GM20431 (cell line): ENCODE measurements at regions not wholly inside any gene's neighbourhood (a gene's known extent, or its start where the extent isn't known, plus 50 kb on each side); places are given as distances from the start of the nearest gene placed in this dataset.

Experiments
- in situ Hi-C: fragments of 300-500 bp; cut with MseI, MboI; formaldehyde crosslinking; loops from one replicate; pipeline ENCODE4 v1.15.0; 2020; ENCODE audit warnings: low sequenced_read_pairs; ENCODE audit not compliant: unreplicated experiment

GRCh38 chr11:129590030-129590752 is 214.5 kb downstream of the BARX2 start:
- in situ Hi-C loops = no loop called here

DNA sequence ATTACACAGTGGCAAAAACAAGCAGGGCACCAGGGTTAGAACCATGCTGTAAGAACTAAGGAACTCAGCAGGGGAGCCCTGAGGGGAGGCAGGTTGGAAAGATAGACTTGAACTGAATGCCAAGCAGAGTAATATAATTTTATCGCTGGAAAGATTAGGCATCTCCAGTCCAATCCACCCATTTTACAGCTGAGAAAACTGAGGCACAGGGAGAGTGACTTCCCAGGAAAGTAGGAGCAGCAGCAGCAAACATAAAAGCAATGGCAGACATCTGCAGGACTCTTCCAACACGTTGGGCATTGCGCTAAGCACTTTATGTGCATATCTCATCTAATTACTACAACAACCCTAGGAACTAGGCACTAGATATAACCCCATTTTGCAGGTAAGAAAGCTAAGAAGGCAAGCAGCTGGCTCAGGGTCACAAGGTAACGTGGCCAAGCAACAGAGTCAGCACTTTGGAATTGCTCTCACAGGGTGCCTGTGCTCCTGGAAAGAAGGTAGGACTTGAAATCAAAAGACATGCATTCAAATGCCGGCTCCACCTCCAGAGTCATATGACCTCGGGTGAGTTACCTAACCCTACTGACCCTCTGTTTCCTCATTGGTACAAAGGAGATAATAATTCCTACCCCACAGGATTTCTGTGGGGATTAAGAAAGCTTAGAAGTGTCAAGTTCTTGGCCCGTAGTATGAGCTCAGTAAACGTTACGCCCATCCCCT is 215.3 kb downstream of the BARX2 start:
- in situ Hi-C loops = no loop called here

DNA sequence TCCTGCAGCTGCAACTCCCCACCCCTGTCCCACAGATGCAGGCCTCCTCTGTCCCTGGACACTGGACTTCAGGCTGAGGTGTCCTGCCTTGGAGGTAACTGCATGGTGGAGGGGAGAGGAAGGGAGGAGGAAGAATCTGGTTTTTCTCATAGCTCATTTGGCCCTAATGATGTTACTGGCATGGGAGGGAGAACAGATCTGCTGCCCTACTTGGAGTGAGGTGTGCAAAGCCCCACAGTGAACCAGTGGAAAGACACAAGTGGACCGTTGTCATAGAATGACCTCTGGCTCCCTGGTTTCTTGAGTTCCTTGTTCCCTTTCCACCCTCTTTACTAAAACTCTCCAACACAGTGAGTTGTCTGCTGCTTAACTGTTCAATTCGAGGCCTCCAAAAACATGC is 215.9 kb downstream of the BARX2 start:
- in situ Hi-C loops = no loop called here

DNA sequence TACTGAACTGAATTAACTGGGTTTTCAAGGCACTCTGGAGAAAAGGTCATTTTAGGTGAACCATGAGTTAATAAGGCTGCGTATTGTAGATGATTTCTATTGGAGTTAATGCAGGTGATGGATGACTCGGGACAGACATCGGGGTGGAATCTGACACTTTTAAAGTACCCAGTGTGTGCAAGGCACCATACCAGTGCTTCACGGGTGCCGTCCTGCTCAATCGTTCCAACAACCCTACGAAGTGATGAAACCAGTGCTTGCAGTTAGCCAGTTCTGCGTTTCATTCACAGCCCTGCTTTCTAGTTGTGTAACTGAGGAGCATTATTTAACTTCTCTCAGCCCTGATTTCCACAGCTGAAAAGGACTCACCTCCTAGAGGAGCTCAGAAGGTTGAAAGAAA is 216.5 kb downstream of the BARX2 start:
- in situ Hi-C loops = no loop called here

GRCh38 chr11:129593098-129593497 is 217.4 kb downstream of the BARX2 start:
- in situ Hi-C loops = no loop called here

- in situ Hi-C loops = no loop called here
Observed at GRCh38 chr11:129595038-129595962, 219.7 kb downstream of the BARX2 start.

- in situ Hi-C loops = no loop called here
Observed at GRCh38 chr11:129596351-129596750, 219.3 kb upstream of the TMEM45B start.

- in situ Hi-C loops = no loop called here
Observed at GRCh38 chr11:129598378-129598777, 217.3 kb upstream of the TMEM45B start.

GRCh38 chr11:129605815-129606214 is 209.8 kb upstream of the TMEM45B start:
- in situ Hi-C loops = no loop called here

- in situ Hi-C loops = no loop called here
Observed at GRCh38 chr11:129608711-129609110, 206.9 kb upstream of the TMEM45B start.

DNA sequence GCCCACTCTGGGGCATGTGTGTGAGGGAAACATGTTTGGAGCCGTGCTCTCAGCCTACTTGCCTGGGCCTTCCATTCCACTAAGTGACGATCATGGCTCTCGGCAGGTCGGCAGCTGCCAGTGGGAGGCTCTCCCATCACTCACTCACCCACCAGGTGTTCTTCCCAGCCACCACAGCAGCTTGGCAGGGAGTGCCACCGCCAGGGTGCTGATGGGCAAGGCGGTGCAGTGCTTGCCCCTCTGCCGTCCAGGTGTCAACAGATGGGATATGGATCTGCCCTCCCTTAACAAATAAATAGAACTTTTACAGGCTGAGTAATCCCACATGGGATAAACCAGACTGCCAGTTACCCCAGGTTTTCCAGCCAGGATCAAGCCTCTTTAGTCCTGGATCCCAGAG is 205.5 kb upstream of the TMEM45B start:
- in situ Hi-C loops = no loop called here

- in situ Hi-C loops = no loop called here
Observed at GRCh38 chr11:129610545-129610944, 205.1 kb upstream of the TMEM45B start.

DNA sequence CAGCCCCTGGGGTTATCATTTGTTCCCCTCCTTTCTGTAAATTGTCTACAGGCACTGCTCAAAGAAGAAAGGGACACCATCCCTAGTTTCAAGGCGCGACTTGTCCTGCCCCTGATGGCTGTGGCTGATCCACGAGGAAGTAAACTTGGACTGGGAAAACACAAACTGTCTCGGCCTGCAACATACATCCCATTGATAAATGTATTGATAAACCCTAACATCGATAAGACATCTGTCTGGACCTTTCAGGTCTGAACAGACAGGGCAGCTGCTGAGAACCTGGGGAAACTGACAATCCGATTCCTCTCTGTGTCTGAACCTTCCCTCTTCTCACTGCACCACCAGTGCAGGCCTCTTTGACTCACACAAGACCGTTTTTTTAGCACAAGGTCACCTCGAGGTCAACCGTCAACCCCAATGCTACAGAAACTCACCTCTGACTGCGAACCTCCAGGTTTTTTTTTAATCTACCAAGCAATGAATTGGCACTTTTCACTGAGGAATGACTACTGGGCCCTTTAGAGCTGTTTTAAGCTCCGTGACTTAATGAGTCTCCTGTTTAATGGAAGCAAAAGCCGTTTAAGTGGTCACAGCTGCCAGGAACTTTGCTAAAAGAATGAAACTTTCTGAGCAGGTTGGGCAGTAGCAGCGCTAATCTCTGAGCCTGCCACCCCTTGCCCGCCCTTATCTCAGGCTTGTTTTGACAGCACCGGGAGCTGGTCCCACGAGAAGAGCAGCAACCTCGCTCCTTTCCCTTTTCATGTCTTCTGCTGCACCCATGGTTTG is 203.8 kb upstream of the TMEM45B start:
- in situ Hi-C loops = no loop called here

- in situ Hi-C loops = no loop called here
Observed at GRCh38 chr11:129612447-129612961, 203.1 kb upstream of the TMEM45B start.

GRCh38 chr11:129613071-129613470 is 202.6 kb upstream of the TMEM45B start:
- in situ Hi-C loops = no loop called here

DNA sequence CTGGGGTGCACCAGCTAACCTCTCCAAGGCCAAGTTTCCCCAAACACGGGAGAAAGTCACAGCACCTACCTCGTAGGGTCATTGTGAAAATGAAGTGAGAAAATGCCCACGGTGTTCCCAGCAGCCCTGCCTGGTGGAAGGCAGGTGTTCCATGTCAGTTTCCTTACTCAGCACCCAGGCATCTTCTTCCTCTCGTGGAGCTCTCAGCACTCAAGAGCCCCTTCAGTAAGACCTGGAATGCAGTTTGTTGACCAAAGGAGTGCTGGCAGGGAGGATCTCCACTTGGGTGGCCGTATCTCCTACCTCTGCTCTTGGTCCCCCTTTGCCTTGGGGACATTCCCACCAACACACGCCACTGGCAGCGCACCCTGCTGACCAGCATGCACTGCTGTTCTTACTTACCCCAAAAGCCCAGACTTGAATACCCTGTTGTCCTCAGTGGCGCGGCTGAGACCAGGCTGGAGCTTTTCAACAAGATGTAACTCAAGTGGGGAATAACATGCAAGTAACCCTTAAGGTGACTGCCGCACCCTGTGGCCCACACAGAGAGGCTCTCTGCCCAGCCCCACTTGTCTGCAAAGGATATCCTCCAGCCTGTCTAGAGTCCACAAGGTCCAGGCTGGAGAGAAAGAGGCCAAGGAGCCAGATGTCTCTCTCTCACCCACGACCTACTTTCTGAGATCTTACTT is 201.2 kb upstream of the TMEM45B start:
- in situ Hi-C loops = no loop called here

- in situ Hi-C loops = no loop called here
Observed at GRCh38 chr11:129618046-129618569, 197.5 kb upstream of the TMEM45B start.

- in situ Hi-C loops = no loop called here
Observed at GRCh38 chr11:129620237-129621104, 195.2 kb upstream of the TMEM45B start.
